ENCODE measurements at regions not wholly inside any gene's neighbourhood (a gene's known extent, or its start where the extent isn't known, plus 50 kb on each side); places are given as distances from the start of the nearest gene placed in this dataset.

DNA sequence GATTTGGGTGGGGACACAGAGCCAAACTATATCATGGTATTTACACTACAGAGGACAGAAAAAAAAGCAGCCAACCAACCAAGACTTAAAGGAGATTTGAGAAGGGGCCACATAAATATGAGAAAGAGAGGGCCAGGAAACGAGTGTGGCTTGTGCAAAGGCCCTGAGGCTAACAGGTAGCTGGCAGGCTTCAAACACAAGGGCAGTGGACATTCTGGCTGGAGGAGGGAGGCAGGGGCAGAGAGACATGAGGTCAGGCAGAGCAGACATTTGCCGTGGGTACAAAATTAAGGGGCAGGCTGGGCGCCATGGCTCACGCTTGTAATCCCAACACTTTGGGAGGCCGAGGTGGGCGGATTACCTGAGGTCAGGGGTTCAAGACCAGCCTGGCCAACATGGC, 278.7 kb downstream of the FOXO1 start:
- TF ChIP-seq, protein P1, sequence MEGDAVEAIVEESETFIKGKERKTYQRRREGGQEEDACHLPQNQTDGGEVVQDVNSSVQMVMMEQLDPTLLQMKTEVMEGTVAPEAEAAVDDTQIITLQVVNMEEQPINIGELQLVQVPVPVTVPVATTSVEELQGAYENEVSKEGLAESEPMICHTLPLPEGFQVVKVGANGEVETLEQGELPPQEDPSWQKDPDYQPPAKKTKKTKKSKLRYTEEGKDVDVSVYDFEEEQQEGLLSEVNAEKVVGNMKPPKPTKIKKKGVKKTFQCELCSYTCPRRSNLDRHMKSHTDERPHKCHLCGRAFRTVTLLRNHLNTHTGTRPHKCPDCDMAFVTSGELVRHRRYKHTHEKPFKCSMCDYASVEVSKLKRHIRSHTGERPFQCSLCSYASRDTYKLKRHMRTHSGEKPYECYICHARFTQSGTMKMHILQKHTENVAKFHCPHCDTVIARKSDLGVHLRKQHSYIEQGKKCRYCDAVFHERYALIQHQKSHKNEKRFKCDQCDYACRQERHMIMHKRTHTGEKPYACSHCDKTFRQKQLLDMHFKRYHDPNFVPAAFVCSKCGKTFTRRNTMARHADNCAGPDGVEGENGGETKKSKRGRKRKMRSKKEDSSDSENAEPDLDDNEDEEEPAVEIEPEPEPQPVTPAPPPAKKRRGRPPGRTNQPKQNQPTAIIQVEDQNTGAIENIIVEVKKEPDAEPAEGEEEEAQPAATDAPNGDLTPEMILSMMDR (conservative IDR thresholded peaks at IDR 0.05; ENCODE audit: low read length), result no peak
- TF ChIP-seq EZH2phosphoT487 (IDR thresholded peaks at IDR 0.05; ENCODE audit: borderline replicate concordance, low read depth, low read length), result no peak
